Mucosa of descending colon (tissue), 3 donors: ENCODE measurements at regions not wholly inside any gene's neighbourhood (a gene's known extent, or its start where the extent isn't known, plus 50 kb on each side); places are given as distances from the start of the nearest gene placed in this dataset.

ENCODE experiments used
- ATAC-seq: fragments of 200-7000 bp; cut with Tn5 transposase; one replicate; pipeline ENCODE4 v1.9.1; 2020; ENCODE audit warnings: mild to moderate bottlenecking, moderate library complexity
- DNase-seq, 3 donors: peaks; one replicate each; pipeline ENCODE4 v3.0.0-alpha.2; 2020
- H3K36me3 ChIP-seq: fragments of 200-600 bp; one replicate; pipeline ENCODE4 v1.8.0; 2021; ENCODE audit warnings: low read depth, mild to moderate bottlenecking
- H3K4me1 ChIP-seq: fragments of 200-600 bp; one replicate; pipeline ENCODE4 v1.8.0; 2021; ENCODE audit warnings: low read depth, mild to moderate bottlenecking
- H3K4me3 ChIP-seq: fragments of 200-600 bp; one replicate; pipeline ENCODE4 v1.8.0; 2021; ENCODE audit warnings: mild to moderate bottlenecking
- H3K9me3 ChIP-seq: fragments of 200-600 bp; one replicate; pipeline ENCODE4 v1.8.0; 2021; ENCODE audit warnings: mild to moderate bottlenecking
- intact Hi-C, 2 donors: fragments of 100-400 bp; cut with DNase I in 1 of 2; cut with micrococcal nuclease in 1 of 2; formaldehyde crosslinking; loops; one replicate each; pipeline versions ENCODE4 v1.11.0 to v1.11.1; 2022; cut with DNase I, micrococcal nuclease
- TF ChIP-seq, protein P1 (sequence below): fragments of 200-600 bp; IDR thresholded peaks from one replicate; pipeline ENCODE4 v1.8.0; 2022; ENCODE audit warnings: antibody characterized with exemption, mild to moderate bottlenecking
- donor health status: DM: no; HTN: no; CAD: no; lungs with moderate emphysema.
- donor health status: DM: no; HTN: no; CAD: no.
- donor health status: DM: no; HTN: yes; CAD: no.

GRCh38 chr7:17559388-17559787 lies 260.9 kb downstream of the AHR start:
- H3K36me3 ChIP-seq, result no peaks in the 10 kb centered on the region
- H3K4me3 ChIP-seq, result no peak overlapping the region
- intact Hi-C loops, result no loop called here
- no peak for DNase-seq
- H3K4me1 ChIP-seq, result peaks cover 19% of the 10 kb centered on the region
- ATAC-seq, result peak; percentile 54
- no peaks in the 10 kb centered on the region for H3K9me3 ChIP-seq
- TF ChIP-seq, protein P1, sequence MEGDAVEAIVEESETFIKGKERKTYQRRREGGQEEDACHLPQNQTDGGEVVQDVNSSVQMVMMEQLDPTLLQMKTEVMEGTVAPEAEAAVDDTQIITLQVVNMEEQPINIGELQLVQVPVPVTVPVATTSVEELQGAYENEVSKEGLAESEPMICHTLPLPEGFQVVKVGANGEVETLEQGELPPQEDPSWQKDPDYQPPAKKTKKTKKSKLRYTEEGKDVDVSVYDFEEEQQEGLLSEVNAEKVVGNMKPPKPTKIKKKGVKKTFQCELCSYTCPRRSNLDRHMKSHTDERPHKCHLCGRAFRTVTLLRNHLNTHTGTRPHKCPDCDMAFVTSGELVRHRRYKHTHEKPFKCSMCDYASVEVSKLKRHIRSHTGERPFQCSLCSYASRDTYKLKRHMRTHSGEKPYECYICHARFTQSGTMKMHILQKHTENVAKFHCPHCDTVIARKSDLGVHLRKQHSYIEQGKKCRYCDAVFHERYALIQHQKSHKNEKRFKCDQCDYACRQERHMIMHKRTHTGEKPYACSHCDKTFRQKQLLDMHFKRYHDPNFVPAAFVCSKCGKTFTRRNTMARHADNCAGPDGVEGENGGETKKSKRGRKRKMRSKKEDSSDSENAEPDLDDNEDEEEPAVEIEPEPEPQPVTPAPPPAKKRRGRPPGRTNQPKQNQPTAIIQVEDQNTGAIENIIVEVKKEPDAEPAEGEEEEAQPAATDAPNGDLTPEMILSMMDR, result no peak

DNA sequence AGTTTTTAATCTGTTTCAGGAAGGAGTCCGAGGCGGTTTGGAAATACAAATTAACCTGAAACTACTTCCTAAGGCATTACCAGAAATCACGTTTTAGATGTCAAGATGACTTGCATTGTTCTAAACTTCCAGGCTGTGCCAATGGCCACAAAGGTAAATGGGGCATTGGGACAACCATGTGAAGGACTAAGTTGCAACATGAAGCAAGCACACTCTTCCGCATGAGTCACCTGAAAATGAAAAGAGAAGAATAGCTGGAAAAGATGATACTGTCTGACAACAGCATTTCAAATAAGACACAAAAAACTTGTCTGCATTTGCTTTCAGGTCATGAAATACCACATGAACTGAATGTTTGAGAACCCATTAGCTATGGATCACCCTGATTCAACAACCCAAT lies 262.1 kb downstream of the AHR start:
- Histone ChIP-seq H3K9me3 (no peaks in the 10 kb centered on the region), H3K4me1 (peaks cover 19% of the 10 kb centered on the region), H3K4me3 (no peak overlapping the region), H3K36me3 (no peaks in the 10 kb centered on the region)
- no peak for DNase-seq
- TF ChIP-seq, protein P1, result no peak
- ATAC-seq, result no peak
- intact Hi-C loops, result no loop called here

- Histone ChIP-seq H3K36me3 (no peaks in the 10 kb centered on the region), H3K9me3 (no peaks in the 10 kb centered on the region), H3K4me1 (peaks cover 19% of the 10 kb centered on the region), H3K4me3 (no peak overlapping the region)
- intact Hi-C loops, result no loop called here
- ATAC-seq, result no peak
- TF ChIP-seq, protein P1, result no peak
- DNase-seq, result no peak
These were observed 262.5 kb downstream of the AHR start for GRCh38 chr7:17560966-17561365.

DNA sequence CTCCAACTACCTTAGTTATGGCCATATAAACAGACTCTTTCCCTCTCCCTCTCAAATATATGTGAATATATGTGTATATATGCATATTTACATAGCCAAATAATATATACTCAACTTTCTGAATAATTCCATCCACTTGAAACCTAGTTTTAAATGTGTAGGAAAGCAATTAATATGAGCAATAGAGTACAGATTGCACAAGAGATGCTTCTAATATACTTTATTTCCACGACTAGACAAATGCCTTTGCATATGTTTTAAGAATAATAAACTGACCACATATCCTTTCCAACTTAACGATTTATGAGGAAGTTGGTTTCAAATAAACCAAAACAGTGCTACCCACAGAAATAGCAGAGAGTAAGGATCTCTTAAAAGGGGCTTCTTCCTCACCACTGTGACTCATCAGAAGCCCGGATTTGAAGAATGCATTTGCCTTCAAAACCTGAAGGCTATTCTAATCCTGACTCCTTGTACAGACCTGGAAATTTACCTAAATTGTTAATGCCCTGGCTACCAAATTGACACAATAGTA lies 266.3 kb downstream of the AHR start:
- Histone ChIP-seq H3K4me3 (no peak overlapping the region), H3K9me3 (no peaks in the 10 kb centered on the region), H3K4me1 (peaks cover 1% of the 10 kb centered on the region), H3K36me3 (no peaks in the 10 kb centered on the region)
- TF ChIP-seq, protein P1, result no peak
- intact Hi-C loops, result no loop called here
- ATAC-seq (no peak), DNase-seq (no peak)

- TF ChIP-seq, protein P1, result no peak
- intact Hi-C loops, result no loop called here
- H3K4me3 ChIP-seq, result no peak overlapping the region
- no peaks in the 10 kb centered on the region for H3K36me3 ChIP-seq
- no peaks in the 10 kb centered on the region for H3K4me1 ChIP-seq
- H3K9me3 ChIP-seq, result no peaks in the 10 kb centered on the region
- DNase-seq (no peak), ATAC-seq (no peak)
These were observed 281.7 kb downstream of the AHR start for GRCh38 chr7:17580141-17580540.

GRCh38 chr7:17580856-17581255 lies 282.4 kb downstream of the AHR start:
- DNase-seq (no peak), ATAC-seq (no peak)
- intact Hi-C loops, result no loop called here
- Histone ChIP-seq H3K4me1 (no peaks in the 10 kb centered on the region), H3K9me3 (no peaks in the 10 kb centered on the region), H3K4me3 (no peak overlapping the region), H3K36me3 (no peaks in the 10 kb centered on the region)
- TF ChIP-seq, protein P1, result no peak
